HL-60 (cell line): ENCODE measurements at regions not wholly inside any gene's neighbourhood (a gene's known extent, or its start where the extent isn't known, plus 50 kb on each side); places are given as distances from the start of the nearest gene placed in this dataset.

Experiments
- DNase-seq, 2 experiments: peaks; one replicate each; pipeline ENCODE4 v3.0.0-alpha.2; 2010 to 2020; ENCODE audit warnings: low read depth in 1 of 2, low spot score in 1 of 2
- H3K27ac ChIP-seq: fragments of 250-450 bp; sonication (Bioruptor Pico); replicated peaks from 2 replicates; pipeline ENCODE4 v1.5.1; 2020; ENCODE audit warnings: mild to moderate bottlenecking, moderate library complexity
- H3K27me3 ChIP-seq: fragments of 250-450 bp; sonication (Bioruptor Pico); 2 replicates; pipeline ENCODE4 v1.5.1; 2021; ENCODE audit warnings: mild to moderate bottlenecking, moderate library complexity; ENCODE audit not compliant: insufficient read depth, poor library complexity, severe bottlenecking
- H3K4me3 ChIP-seq: replicated peaks from 2 replicates; pipeline ENCODE4 v1.5.1; 2011; ENCODE audit warnings: mild to moderate bottlenecking, control low read depth, low read length; ENCODE audit not compliant: insufficient read depth
- CTCF ChIP-seq: IDR thresholded peaks from one replicate; pipeline ENCODE4 v1.5.1; 2011; ENCODE audit warnings: low read length, control low read depth, inconsistent platforms; ENCODE audit not compliant: insufficient read depth
- GABPA ChIP-seq: IDR thresholded peaks from 2 replicates; pipeline ENCODE4 v1.6.1; 2012; ENCODE audit warnings: low read depth
- POLR2AphosphoS5 ChIP-seq: IDR thresholded peaks from 2 replicates; pipeline ENCODE4 v1.6.1; 2012; ENCODE audit warnings: low read depth
- REST ChIP-seq: IDR thresholded peaks from 2 replicates; pipeline ENCODE4 v1.6.1; 2012; ENCODE audit warnings: low read depth; ENCODE audit not compliant: insufficient replicate concordance
- SPI1 ChIP-seq: IDR thresholded peaks from 2 replicates; pipeline ENCODE4 v1.6.1; 2012; ENCODE audit warnings: low read depth, mild to moderate bottlenecking, borderline replicate concordance

- Histone ChIP-seq H3K4me3 (no peak overlapping the region), H3K27ac (no peak overlapping the region), H3K27me3 (no peaks in the 10 kb centered on the region)
- TF ChIP-seq POLR2AphosphoS5 (no peak), CTCF (no peak), REST (no peak), SPI1 (no peak), GABPA (no peak)
- no peak for DNase-seq
Observed at GRCh38 chr3:31013843-31014242, 119.4 kb upstream of the GADL1 start.

GRCh38 chr3:31014317-31015040 is 120.0 kb upstream of the GADL1 start:
- TF ChIP-seq REST: no peak
- TF ChIP-seq POLR2AphosphoS5: no peak
- no peak for TF ChIP-seq SPI1
- no peak for TF ChIP-seq CTCF
- TF ChIP-seq GABPA: no peak
- Histone ChIP-seq H3K4me3 (no peak overlapping the region), H3K27me3 (no peaks in the 10 kb centered on the region), H3K27ac (no peak overlapping the region)
- no peak for DNase-seq

- H3K27ac ChIP-seq: no peak overlapping the region
- no peak for DNase-seq
- TF ChIP-seq GABPA (no peak), SPI1 (no peak), POLR2AphosphoS5 (no peak), REST (no peak), CTCF (no peak)
- no peak overlapping the region for H3K4me3 ChIP-seq
- H3K27me3 ChIP-seq: no peaks in the 10 kb centered on the region
Observed at GRCh38 chr3:31016196-31016595, 121.7 kb upstream of the GADL1 start.
